GM19023 (cell line): ENCODE measurements at regions not wholly inside any gene's neighbourhood (a gene's known extent, or its start where the extent isn't known, plus 50 kb on each side); places are given as distances from the start of the nearest gene placed in this dataset.

ENCODE experiments used
- ATAC-seq: cut with Tn5 transposase; IDR thresholded peaks from one replicate; pipeline ENCODE4 v1.9.1; 2021; ENCODE audit warnings: mild to moderate bottlenecking, moderate library complexity; ENCODE audit not compliant: unreplicated experiment

- no peak for ATAC-seq
Measured at GRCh38 chr2:204346906-204347305, 198.4 kb upstream of the PARD3B start.

GRCh38 chr2:204353823-204354222, 191.5 kb upstream of the PARD3B start:
- ATAC-seq, result no peak

GRCh38 chr2:204354442-204354856, 190.8 kb upstream of the PARD3B start:
- ATAC-seq, result no peak

GRCh38 chr2:204355688-204356087, 189.6 kb upstream of the PARD3B start:
- ATAC-seq, result no peak

- no peak for ATAC-seq
Measured at GRCh38 chr2:204356151-204356641, 189.1 kb upstream of the PARD3B start.

GRCh38 chr2:204357286-204357685, 188.0 kb upstream of the PARD3B start:
- no peak for ATAC-seq

- no peak for ATAC-seq
Measured at GRCh38 chr2:204359076-204359475, 186.2 kb upstream of the PARD3B start.

- no peak for ATAC-seq
Measured at GRCh38 chr2:204360218-204361007, 184.9 kb upstream of the PARD3B start.

GRCh38 chr2:204361738-204362137, 183.5 kb upstream of the PARD3B start:
- no peak for ATAC-seq

- ATAC-seq, result no peak
Measured at GRCh38 chr2:204362581-204362980, 182.7 kb upstream of the PARD3B start.

- ATAC-seq, result no peak
Measured at GRCh38 chr2:204363513-204363912, 181.8 kb upstream of the PARD3B start.

GRCh38 chr2:204364860-204365535, 180.3 kb upstream of the PARD3B start:
- no peak for ATAC-seq

- no peak for ATAC-seq
Measured at GRCh38 chr2:204365811-204366210, 179.5 kb upstream of the PARD3B start.

- ATAC-seq, result no peak
Measured at GRCh38 chr2:204367466-204367865, 177.8 kb upstream of the PARD3B start.

- no peak for ATAC-seq
Measured at GRCh38 chr2:204370172-204370718, 175.0 kb upstream of the PARD3B start.

- ATAC-seq, result no peak
Measured at GRCh38 chr2:204373942-204374341, 171.3 kb upstream of the PARD3B start.

- ATAC-seq, result no peak
Measured at GRCh38 chr2:204380141-204380881, 165.0 kb upstream of the PARD3B start.

GRCh38 chr2:204386668-204387067, 158.6 kb upstream of the PARD3B start:
- no peak for ATAC-seq

GRCh38 chr2:204389120-204389519, 156.2 kb upstream of the PARD3B start:
- ATAC-seq, result no peak

- no peak for ATAC-seq
Measured at GRCh38 chr2:204389856-204390255, 155.4 kb upstream of the PARD3B start.

- no peak for ATAC-seq
Measured at GRCh38 chr2:204395539-204395938, 149.7 kb upstream of the PARD3B start.
